ENCODE measurements at regions not wholly inside any gene's neighbourhood (a gene's known extent, or its start where the extent isn't known, plus 50 kb on each side); places are given as distances from the start of the nearest gene placed in this dataset.

DNA sequence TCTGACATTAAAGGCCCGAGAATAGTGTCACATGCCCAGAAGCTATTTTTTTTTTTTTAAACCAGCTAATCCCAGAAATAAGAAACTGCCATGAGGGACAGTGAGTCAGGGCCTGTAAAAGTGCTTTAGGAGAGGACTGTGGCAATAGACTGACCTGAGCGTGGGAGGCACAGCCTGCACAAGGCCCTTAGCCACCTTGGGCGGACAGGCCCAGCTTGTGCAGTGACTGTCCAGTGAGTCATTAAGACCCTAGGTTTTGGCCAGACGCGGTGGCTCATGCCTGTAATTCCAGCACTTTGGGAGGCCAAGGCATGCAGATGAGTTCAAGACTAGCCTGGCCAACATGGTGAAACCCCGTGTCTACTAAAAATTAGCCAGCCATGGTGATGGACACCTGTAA lies 343.0 kb upstream of the ZFHX3 start:
- H2AK5ac ChIP-seq (ENCODE audit: low read depth, low read length): no peak overlapping the region
- H3K18ac ChIP-seq (ENCODE audit: low read depth, low read length): no peak overlapping the region
- no peaks in the 10 kb centered on the region for H3K36me3 ChIP-seq (ENCODE audit: control insufficient read depth, insufficient read depth, low read length)
- no peak overlapping the region for H4K5ac ChIP-seq (ENCODE audit: low read depth, low read length)
- DNase-seq (peak; percentile 31), ATAC-seq (ENCODE audit: low read depth) (no peak)
- BruUV-seq (replicated peaks): no TSS peak
- no peak overlapping the region for H2BK5ac ChIP-seq (ENCODE audit: low read depth, low read length, poor library complexity, severe bottlenecking)
- H3K14ac ChIP-seq (replicated peaks; ENCODE audit: low read depth, low read length): no peak overlapping the region
- no peak overlapping the region for H3K27ac ChIP-seq (ENCODE audit: insufficient read depth, low read length)
- H3K56ac ChIP-seq (ENCODE audit: extremely low read depth, insufficient read depth, low read length): no peak overlapping the region
- ChIA-PET POLR2A (ENCODE audit: unreplicated experiment) (no interaction called here), CTCF (interaction anchor here (0.6 kb wide), 1 partner anchor 14 kb away, joined by 3 read pairs; no protein-coding TSS in a partner anchor)
- H3K4me2 ChIP-seq (ENCODE audit: low read depth, low read length): no peak overlapping the region
- no peak overlapping the region for H2AFZ ChIP-seq (replicated peaks; ENCODE audit: low read length, poor library complexity)
- H4K8ac ChIP-seq (ENCODE audit: low read depth in 2 of 2, low read length in 2 of 2): no peak overlapping the region
- no peak overlapping the region for H2AK9ac ChIP-seq (replicated peaks; ENCODE audit: low read depth, low read length, poor library complexity)
- H3K9me1 ChIP-seq (ENCODE audit: insufficient read depth, low read length): no peaks in the 10 kb centered on the region
- no peak overlapping the region for H3K9ac ChIP-seq (ENCODE audit: low read depth, low read length)
- no peaks in the 10 kb centered on the region for H3K27me3 ChIP-seq (ENCODE audit: control insufficient read depth, insufficient read depth, low read length)
- dilution Hi-C loops (cut with HindIII; ENCODE audit: low sequenced_read_pairs, unreplicated experiment): no loop called here
- H3K4ac ChIP-seq (ENCODE audit: low read depth, low read length): no peak overlapping the region
- H3K9me3 ChIP-seq (ENCODE audit: control insufficient read depth, insufficient read depth, low read length): no peaks in the 10 kb centered on the region; the same call in 1 of the 2 replicates
- no peak overlapping the region for H3K23ac ChIP-seq (ENCODE audit: low read depth, low read length)
- no peak overlapping the region for H2BK20ac ChIP-seq (ENCODE audit: low read depth, low read length)
- no peaks in the 10 kb centered on the region for H4K20me1 ChIP-seq (ENCODE audit: insufficient read depth, low read length)
- TF ChIP-seq RFX5 (IDR thresholded peaks at IDR 0.05; ENCODE audit: low read depth, low read length) (no peak), MXI1 (IDR thresholded peaks at IDR 0.05; ENCODE audit: borderline replicate concordance, low read depth, low read length) (no peak), RCOR1 (IDR thresholded peaks at IDR 0.05; ENCODE audit: insufficient replicate concordance, low read length) (no peak), MAZ (IDR thresholded peaks at IDR 0.05; ENCODE audit: borderline replicate concordance, low read depth, low read length) (no peak), POLR2A (IDR thresholded peaks at IDR 0.05; ENCODE audit: low read depth, low read length) (no peak), NFE2L2 (IDR thresholded peaks at IDR 0.05; ENCODE audit: low read depth, low read length) (no peak)
- no peak overlapping the region for H4K91ac ChIP-seq (ENCODE audit: insufficient read depth, low read depth, low read length)
- no peaks in the 10 kb centered on the region for H3K79me1 ChIP-seq (ENCODE audit: low read depth in 1 of 2, low read length in 2 of 2)
- WGBS, 2 experiments (ENCODE audit: extremely low coverage in 2 of 2, insufficient read length in 1 of 2): 100% methylated on average over 2 of the region's 6 CpGs; no CpG with 5 or more reads in 1 of the 2 experiments
- intact Hi-C loops (cut with micrococcal nuclease): no loop called here
- H3K4me1 ChIP-seq (ENCODE audit: control insufficient read depth, insufficient read depth, low read length): no peaks in the 10 kb centered on the region
- no peak overlapping the region for H3K4me3 ChIP-seq (ENCODE audit: insufficient read depth, low read depth, low read length)
- H2BK15ac ChIP-seq (ENCODE audit: low read depth, low read length): no peak overlapping the region
- no peak overlapping the region for H2BK120ac ChIP-seq (ENCODE audit: low read depth, low read length)
- in situ Hi-C loops (cut with MboI; ENCODE audit: low sequenced_read_pairs): no loop called here
